Activated B cell treated with CpG ODN at 0.5 μM for 24 hours (primary cell): ENCODE measurements at regions not wholly inside any gene's neighbourhood (a gene's known extent, or its start where the extent isn't known, plus 50 kb on each side); places are given as distances from the start of the nearest gene placed in this dataset.

Experiments
- ATAC-seq: fragments of 200-7000 bp; cut with Tn5 transposase; one replicate; pipeline ENCODE4 v1.10.0; 2021; ENCODE audit warnings: low read depth, mild to moderate bottlenecking, moderate library complexity
- CTCF ChIA-PET: fragments of 350-600 bp; sonication (Branson Sonifier 250); formaldehyde crosslinking; loops from one replicate; lab custom pipeline; 2021; ENCODE audit warnings: antibody characterized with exemption; lab: Charles Lee
- POLR2A ChIA-PET: fragments of 350-600 bp; sonication (Branson Sonifier 250); formaldehyde crosslinking; loops from one replicate; lab custom pipeline; 2021; ENCODE audit warnings: antibody characterized with exemption; lab: Charles Lee
- DNase-seq: peaks from one replicate; pipeline ENCODE4 v3.0.0; 2022
- H3K27ac Mint-ChIP-seq: one replicate; pipeline ENCODE4 v1.8.0; 2020; ENCODE audit warnings: mixed read lengths
- H3K27me3 Mint-ChIP-seq: one replicate; pipeline ENCODE4 v1.8.0; 2021; ENCODE audit warnings: mixed read lengths
- H3K36me3 Mint-ChIP-seq: one replicate; pipeline ENCODE4 v1.8.0; 2021; ENCODE audit warnings: low read depth, mixed read lengths
- H3K4me1 Mint-ChIP-seq: one replicate; pipeline ENCODE4 v1.8.0; 2021; ENCODE audit warnings: mixed read lengths
- H3K4me3 Mint-ChIP-seq: one replicate; pipeline ENCODE4 v1.8.0; 2020; ENCODE audit warnings: mild to moderate bottlenecking, mixed read lengths
- H3K9me3 Mint-ChIP-seq: one replicate; pipeline ENCODE4 v1.8.0; 2020; ENCODE audit warnings: mixed read lengths
- intact Hi-C: fragments of 100-400 bp; cut with micrococcal nuclease; formaldehyde crosslinking; loops from one replicate; pipeline ENCODE4 v1.15.1; 2024
- TF ChIP-seq, protein P1 (sequence below): fragments of 200-600 bp; IDR thresholded peaks from one replicate; pipeline ENCODE4 v1.8.0; 2022; ENCODE audit warnings: antibody characterized with exemption, mild to moderate bottlenecking

DNA sequence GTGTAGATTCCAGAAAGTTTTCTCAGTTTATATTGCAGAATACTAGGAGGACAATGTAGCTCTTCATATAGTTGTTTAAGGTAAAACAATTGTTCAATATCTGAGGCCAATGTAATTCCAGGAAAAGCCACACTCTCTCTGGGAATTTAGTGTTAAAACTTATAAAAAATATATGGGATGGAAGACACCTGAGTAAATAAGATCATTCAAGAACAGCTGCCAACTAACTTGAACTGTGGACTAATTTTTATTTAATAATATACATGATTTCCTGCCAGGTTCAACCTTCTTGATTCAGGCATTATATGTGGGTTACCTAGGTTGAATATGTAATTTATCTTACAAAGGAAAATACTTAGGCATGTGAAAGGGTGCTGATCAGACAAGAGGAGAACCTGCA is 841.1 kb upstream of the PRR20A start:
- Mint-ChIP-seq H3K9me3 (peaks cover 8% of the 10 kb centered on the region), H3K36me3 (no peaks in the 10 kb centered on the region), H3K27ac (no peak overlapping the region), H3K4me3 (no peak overlapping the region), H3K27me3 (no peaks in the 10 kb centered on the region), H3K4me1 (no peaks in the 10 kb centered on the region)
- TF ChIP-seq, protein P1, sequence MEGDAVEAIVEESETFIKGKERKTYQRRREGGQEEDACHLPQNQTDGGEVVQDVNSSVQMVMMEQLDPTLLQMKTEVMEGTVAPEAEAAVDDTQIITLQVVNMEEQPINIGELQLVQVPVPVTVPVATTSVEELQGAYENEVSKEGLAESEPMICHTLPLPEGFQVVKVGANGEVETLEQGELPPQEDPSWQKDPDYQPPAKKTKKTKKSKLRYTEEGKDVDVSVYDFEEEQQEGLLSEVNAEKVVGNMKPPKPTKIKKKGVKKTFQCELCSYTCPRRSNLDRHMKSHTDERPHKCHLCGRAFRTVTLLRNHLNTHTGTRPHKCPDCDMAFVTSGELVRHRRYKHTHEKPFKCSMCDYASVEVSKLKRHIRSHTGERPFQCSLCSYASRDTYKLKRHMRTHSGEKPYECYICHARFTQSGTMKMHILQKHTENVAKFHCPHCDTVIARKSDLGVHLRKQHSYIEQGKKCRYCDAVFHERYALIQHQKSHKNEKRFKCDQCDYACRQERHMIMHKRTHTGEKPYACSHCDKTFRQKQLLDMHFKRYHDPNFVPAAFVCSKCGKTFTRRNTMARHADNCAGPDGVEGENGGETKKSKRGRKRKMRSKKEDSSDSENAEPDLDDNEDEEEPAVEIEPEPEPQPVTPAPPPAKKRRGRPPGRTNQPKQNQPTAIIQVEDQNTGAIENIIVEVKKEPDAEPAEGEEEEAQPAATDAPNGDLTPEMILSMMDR: no peak
- intact Hi-C loops: no loop called here
- DNase-seq: no peak
- ATAC-seq: no peak
- ChIA-PET POLR2A (no interaction called here), CTCF (no interaction called here)

DNA sequence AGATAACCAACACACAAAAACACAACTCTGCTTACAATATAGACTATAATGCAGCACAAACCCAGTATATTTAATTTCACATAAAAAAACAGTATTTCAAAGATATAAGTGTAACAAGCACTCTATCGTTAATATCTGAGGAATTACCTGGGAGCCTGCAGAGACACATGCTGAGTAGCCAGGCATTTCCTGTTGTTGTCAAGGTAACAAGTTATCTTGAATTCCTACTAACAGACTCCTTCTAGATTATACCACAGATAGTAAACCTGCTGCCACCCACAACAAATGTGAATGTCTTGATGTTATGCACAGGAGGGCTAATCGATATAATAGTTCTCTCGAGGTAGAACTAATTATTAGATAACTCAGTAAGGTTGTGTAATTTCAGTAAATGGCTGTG is 826.0 kb upstream of the PRR20A start:
- Mint-ChIP-seq H3K36me3 (no peaks in the 10 kb centered on the region), H3K9me3 (peaks cover 2% of the 10 kb centered on the region), H3K4me1 (no peaks in the 10 kb centered on the region), H3K27me3 (no peaks in the 10 kb centered on the region), H3K27ac (no peak overlapping the region), H3K4me3 (no peak overlapping the region)
- ATAC-seq (no peak), DNase-seq (no peak)
- CTCF ChIA-PET: no interaction called here
- intact Hi-C loops: no loop called here
- TF ChIP-seq, protein P1: no peak
- POLR2A ChIA-PET: no interaction called here

DNA sequence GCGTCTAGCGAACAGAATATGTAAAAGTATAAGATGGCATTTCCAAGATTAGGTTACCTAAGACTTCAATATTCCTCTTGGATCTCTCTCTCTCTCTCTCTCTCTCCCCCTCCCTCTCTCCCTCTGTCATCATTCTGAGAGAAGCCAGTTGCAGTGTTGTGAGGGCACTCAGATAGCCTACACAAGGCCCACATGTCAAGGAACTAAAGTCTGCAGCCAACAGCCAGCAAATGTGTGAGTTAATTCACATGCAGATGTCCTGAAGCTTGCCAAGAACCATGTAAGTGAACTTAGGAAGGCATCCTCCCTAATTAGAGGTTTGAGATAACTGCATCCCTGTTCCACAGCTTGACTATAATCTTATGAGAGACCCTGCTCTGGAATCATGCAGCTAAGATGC is 822.9 kb upstream of the PRR20A start:
- H3K9me3 Mint-ChIP-seq: peaks cover 5% of the 10 kb centered on the region
- no peak for ATAC-seq
- TF ChIP-seq, protein P1: no peak
- DNase-seq: no peak
- CTCF ChIA-PET: no interaction called here
- POLR2A ChIA-PET: no interaction called here
- intact Hi-C loops: no loop called here
- no peak overlapping the region for H3K4me3 Mint-ChIP-seq
- H3K27me3 Mint-ChIP-seq: no peaks in the 10 kb centered on the region
- H3K27ac Mint-ChIP-seq: no peak overlapping the region
- no peaks in the 10 kb centered on the region for H3K36me3 Mint-ChIP-seq
- H3K4me1 Mint-ChIP-seq: no peaks in the 10 kb centered on the region

DNA sequence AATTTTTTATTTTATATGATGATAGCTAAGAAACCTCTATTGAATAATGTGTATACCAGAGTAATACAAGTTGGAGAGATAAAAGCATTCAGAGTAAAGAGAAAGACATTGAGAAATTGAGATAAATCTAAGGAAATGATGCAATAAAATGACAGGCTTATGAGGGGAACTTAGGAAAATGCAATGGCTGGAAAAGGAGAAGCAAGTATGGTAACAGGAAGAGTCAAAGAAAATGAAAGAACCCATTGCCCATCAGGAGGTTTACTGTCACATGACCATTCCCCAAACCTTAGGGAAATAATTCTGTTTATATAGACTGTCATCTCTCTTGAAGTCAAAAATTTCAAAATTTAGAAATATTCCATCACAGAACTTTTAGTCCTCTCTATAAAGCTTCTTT is 808.0 kb upstream of the PRR20A start:
- TF ChIP-seq, protein P1: no peak
- no peak for ATAC-seq

DNA sequence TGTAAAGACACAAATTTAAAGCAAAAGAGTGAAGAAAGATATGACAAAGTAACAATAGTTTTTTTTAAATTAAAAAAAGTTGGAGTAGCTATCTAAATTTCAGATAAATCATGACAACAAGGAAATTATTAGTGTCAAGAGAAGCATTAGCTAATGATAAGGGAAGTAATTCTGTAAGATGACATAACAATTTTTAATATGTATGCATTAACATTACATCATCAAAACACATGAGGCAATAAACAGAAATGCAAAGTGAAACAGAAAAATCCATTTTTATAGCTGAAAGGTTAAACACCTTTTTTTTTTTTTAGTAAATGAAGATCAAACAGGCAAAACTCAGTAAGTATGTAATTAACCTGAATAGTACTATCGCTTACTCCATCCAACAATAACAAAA is 804.9 kb upstream of the PRR20A start:
- ChIA-PET CTCF (no interaction called here), POLR2A (no interaction called here)
- Mint-ChIP-seq H3K36me3 (no peaks in the 10 kb centered on the region), H3K27me3 (no peaks in the 10 kb centered on the region), H3K9me3 (peaks cover 15% of the 10 kb centered on the region), H3K4me1 (no peaks in the 10 kb centered on the region), H3K27ac (no peak overlapping the region), H3K4me3 (no peak overlapping the region)
- TF ChIP-seq, protein P1: no peak
- intact Hi-C loops: no loop called here
- no peak for DNase-seq
- no peak for ATAC-seq

More for the DNA sequence above, 808.0 kb upstream of the PRR20A start:
- peaks cover 13% of the 10 kb centered on the region for H3K9me3 Mint-ChIP-seq
- ChIA-PET CTCF (no interaction called here), POLR2A (no interaction called here)
- intact Hi-C loops: no loop called here
- no peaks in the 10 kb centered on the region for H3K4me1 Mint-ChIP-seq
- H3K27me3 Mint-ChIP-seq: no peaks in the 10 kb centered on the region
- no peak for DNase-seq
- H3K4me3 Mint-ChIP-seq: no peak overlapping the region
- no peaks in the 10 kb centered on the region for H3K36me3 Mint-ChIP-seq
- H3K27ac Mint-ChIP-seq: no peak overlapping the region
